Lower leg skin (tissue), 3 donors: ENCODE measurements at regions not wholly inside any gene's neighbourhood (a gene's known extent, or its start where the extent isn't known, plus 50 kb on each side); places are given as distances from the start of the nearest gene placed in this dataset.

Experiments
- POLR2A ChIP-seq, 2 donors: fragments of 450-650 bp; IDR thresholded peaks; one replicate each; pipeline ENCODE4 v1.6.1; 2016 to 2017; ENCODE audit warnings: antibody characterized with exemption in 2 of 2, mild to moderate bottlenecking in 1 of 2, moderate library complexity in 1 of 2
- TF ChIP-seq, protein P1 (sequence below), 3 donors: fragments of 450-650 bp; IDR thresholded peaks; one replicate each; pipeline ENCODE4 v1.5.1; 2016; ENCODE audit warnings: antibody characterized with exemption in 3 of 3, mild to moderate bottlenecking in 3 of 3, moderate library complexity in 2 of 3

- no peak for TF ChIP-seq POLR2A (IDR thresholded peaks at IDR 0.05)
- TF ChIP-seq, protein P1, sequence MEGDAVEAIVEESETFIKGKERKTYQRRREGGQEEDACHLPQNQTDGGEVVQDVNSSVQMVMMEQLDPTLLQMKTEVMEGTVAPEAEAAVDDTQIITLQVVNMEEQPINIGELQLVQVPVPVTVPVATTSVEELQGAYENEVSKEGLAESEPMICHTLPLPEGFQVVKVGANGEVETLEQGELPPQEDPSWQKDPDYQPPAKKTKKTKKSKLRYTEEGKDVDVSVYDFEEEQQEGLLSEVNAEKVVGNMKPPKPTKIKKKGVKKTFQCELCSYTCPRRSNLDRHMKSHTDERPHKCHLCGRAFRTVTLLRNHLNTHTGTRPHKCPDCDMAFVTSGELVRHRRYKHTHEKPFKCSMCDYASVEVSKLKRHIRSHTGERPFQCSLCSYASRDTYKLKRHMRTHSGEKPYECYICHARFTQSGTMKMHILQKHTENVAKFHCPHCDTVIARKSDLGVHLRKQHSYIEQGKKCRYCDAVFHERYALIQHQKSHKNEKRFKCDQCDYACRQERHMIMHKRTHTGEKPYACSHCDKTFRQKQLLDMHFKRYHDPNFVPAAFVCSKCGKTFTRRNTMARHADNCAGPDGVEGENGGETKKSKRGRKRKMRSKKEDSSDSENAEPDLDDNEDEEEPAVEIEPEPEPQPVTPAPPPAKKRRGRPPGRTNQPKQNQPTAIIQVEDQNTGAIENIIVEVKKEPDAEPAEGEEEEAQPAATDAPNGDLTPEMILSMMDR (IDR thresholded peaks at IDR 0.05) = no peak
Measured at GRCh38 chr20:48489656-48490055, 338.1 kb downstream of the PREX1 start.
